Amygdala (tissue), 56 donors: ENCODE measurements at regions not wholly inside any gene's neighbourhood (a gene's known extent, or its start where the extent isn't known, plus 50 kb on each side); places are given as distances from the start of the nearest gene placed in this dataset.

Experiments used
- DNase-seq, 56 donors: peaks; one replicate each; lab custom pipeline; 2025; lab: John Stamatoyannopoulos, UW

DNA sequence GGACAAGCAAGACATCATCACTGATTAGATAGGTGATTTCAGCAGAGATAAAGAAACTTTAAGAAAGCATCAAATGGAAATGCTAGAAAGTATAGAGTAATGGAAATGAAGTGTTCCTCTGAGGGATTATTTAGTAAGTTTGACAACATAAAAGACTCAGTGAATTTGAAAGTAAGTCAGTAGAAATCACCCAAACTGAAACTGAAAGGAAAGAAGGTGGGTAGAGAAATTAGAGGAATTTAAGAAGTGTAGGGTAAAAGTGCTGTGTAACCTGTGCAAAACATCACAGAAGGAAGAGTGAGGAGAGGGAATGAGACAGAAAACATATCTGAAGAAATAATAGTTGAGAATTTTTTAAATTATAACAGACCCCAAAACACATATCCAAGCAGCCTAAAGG is 343.1 kb downstream of the CBLN2 start:
- DNase-seq, result no peak

DNA sequence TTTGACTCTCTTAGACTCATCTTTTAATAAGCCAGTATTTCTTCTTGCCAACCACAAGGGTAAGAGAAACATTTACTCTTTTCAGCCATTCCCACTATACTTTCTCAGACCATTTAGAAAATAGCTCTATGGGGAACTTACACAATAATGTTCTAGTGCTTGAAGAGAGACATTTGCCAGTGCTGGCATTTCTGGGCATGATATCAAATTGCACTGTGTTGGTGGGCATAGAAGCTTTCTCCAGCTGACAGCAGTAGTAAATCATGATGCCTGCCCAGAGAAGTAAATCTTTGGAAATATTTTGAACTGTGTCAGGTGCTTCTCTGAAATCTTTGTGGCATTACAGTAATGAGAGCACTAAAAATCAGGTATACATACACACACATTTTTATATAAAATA is 346.6 kb downstream of the CBLN2 start:
- DNase-seq, result no peak

DNA sequence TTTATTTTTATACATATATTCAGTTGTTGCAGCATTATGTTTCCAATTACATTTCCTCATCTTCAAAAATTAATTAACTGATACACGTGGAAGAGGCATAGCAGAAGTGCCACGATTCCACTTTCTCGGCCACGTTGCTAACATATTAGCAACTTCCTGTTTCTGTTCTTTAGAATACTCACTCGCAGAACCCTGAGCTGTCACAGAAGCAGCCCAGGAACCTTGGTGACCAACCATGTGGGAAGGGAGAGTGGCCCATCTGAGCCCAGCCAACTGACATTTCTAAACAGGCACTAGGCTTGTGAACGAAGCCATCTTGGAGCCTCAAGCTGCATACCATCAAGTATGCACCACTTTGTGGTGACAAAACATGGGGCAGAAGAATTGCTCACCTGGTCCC is 350.1 kb downstream of the CBLN2 start:
- DNase-seq, result no peak

DNA sequence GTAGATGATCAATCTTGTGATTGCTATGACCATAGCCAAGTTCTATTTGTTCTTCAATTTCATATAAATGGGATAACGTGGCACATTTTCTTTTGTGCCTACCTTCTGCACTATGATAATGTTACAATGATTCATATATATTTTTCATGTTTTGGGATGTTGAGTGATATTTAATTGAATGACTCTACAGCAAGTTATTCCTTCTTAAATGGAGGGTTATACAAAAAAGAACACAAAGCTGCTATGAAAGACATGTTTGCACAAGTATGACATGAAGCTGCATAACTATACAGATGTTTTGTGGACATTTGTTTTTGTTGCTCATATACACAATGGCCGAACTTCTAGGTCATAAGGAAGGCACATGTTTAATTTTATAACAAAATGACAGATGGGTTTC is 356.2 kb downstream of the CBLN2 start:
- DNase-seq, result no peak

DNA sequence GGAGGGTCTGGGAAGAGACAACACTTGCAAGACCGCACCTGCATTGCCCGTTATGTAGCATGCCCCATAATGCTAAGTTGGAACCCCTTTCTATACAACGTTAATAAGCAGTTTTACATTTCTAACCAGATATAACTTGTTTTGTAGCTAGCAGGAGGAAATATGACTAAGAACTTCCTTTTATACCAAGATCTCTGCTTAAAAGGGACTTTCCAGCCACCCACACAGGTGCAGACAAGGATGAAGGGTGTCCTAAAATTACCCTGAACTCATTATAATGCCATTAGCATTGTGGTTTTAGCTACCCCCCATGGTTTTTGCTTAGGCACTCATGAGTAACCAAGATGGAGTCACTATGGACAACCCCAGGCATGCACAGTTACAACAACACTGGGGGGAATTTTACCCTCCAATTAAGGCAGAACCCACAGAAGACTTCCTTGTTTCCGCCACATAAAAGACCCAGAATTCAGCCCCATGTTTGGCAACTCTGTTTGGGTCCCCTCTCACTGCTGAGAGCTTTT is 362.8 kb downstream of the CBLN2 start:
- no peak for DNase-seq

DNA sequence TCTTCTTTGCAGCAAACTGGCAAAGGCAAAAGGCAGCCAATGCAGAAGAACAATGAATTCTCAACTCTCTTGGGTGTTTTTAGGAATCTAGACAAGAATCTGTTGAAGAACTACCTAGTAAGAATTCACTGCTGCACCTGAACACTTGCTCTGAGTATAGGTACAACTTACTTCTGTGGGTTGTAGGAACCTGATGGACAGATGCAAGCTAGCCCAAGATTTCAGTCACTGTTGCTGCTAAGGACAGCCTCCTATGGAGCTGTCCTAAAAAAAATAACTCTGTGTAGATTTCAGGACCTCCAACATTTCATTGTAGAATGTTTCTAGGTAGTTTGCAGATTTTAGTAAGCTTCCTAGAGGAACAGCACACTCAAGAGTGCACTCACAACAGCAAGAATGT is 363.5 kb downstream of the CBLN2 start:
- no peak for DNase-seq

DNA sequence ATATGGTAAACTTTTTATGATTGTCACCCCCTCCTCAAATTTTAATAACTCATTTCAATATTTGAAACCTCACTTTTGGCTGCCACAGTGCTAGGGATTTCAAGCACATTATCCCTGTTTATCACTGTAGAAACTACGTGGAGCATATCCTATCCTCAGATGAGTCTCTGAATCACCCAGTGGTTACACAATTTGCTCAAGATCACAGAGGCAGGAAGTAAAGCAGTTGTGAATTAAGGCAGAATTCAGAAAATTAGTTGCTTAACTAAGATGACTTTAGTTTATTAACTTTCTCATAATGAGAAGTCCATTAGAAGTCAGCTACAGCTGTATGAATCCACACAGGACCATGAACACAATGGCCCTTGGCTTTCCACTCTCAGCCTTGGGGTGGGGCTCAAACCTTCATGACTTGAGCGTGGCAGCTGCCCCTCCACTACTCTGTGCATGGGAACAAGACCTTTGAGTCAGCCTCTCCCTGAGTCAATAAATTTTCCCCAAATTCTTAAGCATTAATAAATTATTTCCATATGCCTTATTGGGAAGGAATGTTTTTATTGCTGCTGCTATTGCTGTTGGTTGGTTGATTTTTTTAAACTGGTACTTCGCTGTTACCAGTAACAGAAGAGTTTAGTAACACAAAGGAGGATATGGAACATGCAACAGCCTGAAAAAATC is 369.0 kb downstream of the CBLN2 start:
- no peak for DNase-seq

DNA sequence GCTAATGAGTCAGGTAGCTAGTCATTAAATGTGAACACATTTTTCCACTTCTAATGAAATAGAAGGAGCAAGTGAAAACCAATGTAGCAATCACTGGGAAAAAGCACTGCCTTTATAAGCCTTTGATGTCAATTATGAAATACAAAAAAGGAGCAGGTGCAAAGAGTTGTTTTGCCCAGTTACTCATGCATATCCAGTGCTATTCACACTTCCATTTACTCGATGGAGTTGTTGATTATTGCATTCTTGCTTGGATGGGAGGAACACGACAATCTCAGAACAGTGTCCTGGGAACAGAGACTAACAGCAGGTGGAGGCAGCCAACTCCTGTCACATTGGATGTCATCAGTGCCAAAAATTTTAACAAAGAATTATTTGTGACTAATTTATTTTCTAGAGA is 372.5 kb downstream of the CBLN2 start:
- no peak for DNase-seq

DNA sequence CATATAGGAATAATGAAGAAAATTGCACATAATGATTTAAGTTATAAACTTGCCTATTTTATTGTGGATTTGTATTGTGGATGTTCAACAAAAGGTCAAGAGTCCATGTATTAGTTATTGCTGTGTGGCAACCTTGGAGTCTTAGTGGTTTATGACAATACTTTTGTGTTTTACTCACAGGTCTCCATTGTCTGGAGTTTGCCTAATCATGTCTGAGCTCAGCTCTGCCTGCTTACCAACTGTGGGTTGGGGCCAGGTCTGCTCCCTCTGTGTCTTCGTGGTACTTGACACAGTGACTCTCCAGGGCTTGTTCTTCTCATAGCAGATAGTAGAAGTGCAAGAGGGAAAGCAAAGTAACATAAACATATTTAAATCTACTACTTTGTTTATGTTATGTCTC is 382.5 kb downstream of the CBLN2 start:
- no peak for DNase-seq

DNA sequence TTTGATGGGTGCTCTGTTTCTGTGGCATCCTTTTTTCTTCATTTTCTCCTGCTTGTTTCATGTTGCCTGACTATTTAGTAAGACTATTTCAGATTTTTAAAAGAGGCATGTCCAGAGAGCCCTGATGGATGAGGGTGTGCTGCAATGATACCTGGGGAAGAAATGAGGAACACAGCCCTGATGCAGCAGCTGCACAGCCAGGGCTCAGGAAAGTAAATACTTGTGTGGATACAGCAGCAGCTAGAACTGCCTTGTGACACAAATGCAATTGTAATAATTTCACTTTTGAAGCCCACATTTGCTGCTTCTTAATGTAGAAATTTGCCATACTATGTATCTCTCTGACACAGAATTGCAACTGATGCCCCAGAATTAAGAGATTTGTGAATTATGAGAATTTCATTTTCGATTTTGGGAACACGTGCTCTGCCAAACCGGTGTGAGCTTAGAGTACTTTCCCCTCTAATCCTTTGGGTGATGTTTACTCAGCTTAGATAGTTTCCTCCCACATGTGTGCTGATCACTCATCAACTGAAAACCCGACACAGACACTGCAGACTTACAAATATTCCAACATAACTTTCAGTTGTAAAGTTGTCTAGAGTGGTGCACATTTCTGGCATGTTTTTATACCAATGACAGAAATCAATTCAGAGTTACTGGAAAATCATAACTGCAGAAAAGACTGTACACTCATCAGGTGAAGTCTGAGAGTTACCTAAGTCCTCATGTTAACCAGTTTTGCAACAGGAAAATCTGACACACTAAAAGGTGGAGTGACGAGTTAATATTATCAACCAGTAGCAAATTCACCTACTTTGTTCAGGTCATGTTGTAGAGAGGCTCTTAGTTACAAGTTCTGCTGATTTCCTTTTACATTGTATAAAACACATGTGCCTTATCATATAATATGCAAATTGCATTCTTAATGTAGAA is 383.4 kb downstream of the CBLN2 start:
- no peak for DNase-seq

DNA sequence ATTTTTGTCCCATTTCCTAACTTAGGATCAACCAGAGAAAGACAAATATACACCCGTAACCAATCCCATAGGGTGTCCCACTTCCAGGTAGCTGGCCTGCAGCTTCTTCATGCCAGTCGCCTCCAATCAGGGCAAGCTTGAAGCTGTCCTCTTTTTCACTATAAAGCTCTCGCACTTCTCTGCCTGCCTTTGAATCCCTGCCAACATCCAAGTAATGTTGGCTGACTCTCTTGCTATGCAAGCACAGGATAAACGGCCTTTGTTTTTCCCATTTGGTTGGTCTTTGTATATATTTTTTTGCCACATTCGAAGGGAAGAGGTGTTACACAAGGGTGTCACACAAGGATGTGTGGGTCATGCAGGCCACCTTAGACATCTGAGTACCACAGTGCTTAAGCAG is 388.8 kb downstream of the CBLN2 start:
- DNase-seq, result peak in 16 of 56 donors; percentile 0 to 46 (median 12)

DNA sequence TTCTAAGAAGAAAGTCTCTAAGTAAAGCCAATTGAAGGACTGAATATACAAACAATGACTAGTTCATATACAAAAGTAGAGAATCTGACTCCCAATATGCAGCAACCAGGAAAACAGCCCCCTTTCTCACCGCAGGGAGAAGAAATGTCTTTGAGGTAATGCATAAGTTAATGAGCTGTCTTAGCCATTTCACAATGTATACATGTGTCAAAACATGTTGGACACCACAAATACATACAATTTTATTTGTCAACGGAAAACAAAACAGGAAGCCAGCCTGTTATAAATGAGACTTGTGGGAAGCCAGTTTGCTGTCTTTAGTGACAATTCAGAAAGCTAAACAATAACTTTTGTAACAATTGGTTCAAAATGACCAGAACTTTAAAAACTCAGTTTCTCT is 389.2 kb downstream of the CBLN2 start:
- DNase-seq, result no peak

DNA sequence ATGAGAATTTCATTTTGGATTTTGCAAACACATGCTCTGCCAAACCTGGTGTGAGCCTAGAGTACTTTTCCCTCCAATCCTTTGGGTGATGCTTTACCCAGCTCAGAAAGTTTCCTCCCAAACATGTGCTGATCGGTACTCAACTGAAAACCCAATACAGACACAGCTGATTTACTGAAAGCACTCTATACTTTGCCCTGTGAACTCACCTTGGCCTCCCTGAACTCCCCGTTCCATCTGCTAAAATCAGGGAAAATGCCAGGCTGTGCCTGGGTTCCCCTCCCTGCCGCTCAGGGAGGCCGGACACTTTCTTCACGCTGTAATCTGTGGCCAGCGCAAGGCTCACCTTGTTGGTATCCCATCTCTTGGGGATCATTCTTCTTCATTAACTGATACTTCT is 391.2 kb downstream of the CBLN2 start:
- no peak for DNase-seq

DNA sequence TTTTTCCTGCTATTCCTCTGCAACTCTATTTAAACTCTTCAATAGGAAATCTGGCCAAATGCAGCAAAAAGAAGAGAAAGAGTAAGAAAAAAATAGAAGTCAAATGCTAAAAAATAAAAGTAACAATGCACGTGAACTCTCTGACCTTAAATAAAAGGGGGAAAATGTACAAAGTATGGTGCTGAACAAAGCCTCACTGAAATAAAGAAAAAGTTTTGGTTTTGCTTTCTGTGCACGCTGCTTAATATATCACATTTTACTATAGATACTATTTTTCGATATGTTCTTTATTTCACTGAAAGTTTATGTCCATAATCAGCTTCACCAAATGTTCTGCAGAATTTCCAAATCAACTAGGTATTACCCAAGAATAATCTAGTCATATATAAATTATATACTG is 396.3 kb downstream of the CBLN2 start:
- no peak for DNase-seq

DNA sequence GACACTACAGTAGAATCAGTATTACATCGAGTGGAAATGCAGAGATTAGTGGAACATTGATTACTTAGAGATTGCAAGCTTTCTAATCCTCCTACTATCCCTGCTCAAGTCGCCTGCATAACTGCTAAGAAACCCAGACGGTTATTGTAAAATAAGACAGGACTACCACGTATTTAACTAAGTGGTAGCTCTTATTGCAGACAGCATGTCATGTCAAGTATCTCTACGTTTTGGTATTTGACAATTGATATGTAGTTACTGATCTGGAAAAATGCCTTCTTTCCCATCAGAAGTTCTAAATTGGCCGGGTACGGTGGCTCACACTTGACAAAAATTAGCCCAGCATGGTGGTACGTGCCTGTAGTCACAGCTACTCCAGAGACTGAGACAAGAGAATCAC is 404.1 kb downstream of the CBLN2 start:
- DNase-seq, result no peak

DNA sequence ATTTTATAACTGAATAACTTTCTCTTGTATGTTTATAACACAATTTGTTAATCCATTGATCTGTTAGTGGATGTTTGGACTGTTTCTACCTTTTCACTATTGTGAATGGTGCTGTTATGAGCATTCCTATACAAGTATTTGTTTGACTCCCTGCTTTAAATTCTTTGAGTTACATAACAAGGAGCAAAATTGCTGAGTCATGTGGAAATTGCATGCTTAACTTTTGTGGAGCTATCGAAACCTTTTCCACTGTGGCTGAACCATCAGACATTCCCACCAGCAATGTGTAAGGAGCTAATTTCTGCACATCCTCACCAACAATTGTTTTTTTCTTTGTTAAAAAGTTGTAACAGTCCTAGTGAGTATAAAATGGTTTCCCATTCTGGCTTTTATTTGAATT is 415.5 kb downstream of the CBLN2 start:
- DNase-seq, result no peak

DNA sequence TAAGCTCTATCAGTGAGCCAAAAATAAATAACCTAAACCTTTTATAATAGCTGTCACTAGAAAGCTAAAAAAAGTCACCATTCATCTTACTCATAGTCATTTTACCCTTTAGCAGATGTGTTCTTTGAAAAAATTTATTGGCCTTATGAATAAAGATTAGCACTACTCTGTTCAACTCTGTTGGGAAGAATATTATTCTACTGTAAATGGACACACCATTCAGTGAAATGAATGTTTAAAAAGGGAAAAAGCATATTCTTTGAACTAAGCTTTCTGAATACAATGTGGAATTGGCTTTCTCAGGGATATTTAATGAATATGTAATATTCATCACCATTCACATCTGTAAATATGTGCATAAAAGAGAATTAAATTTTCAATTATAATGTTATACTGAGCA is 422.0 kb downstream of the CBLN2 start:
- DNase-seq, result no peak

DNA sequence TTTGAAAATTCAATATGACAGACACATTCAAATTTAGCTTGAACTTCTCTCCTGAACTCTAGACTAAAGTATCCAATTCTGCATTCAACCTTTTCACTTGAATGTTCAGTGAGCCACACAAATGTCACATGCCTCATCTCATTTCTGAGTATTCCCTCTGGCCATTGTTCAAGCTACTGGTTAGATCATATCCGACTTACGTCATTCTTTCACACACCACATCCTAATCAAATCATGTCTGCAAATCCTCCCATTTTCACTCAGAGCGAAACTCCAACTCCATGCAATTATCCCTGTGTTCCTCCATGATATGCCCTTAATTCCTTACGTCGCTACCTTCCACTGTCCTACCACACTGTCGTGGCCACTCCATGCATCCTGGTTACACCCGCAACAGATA is 425.1 kb downstream of the CBLN2 start:
- no peak for DNase-seq

DNA sequence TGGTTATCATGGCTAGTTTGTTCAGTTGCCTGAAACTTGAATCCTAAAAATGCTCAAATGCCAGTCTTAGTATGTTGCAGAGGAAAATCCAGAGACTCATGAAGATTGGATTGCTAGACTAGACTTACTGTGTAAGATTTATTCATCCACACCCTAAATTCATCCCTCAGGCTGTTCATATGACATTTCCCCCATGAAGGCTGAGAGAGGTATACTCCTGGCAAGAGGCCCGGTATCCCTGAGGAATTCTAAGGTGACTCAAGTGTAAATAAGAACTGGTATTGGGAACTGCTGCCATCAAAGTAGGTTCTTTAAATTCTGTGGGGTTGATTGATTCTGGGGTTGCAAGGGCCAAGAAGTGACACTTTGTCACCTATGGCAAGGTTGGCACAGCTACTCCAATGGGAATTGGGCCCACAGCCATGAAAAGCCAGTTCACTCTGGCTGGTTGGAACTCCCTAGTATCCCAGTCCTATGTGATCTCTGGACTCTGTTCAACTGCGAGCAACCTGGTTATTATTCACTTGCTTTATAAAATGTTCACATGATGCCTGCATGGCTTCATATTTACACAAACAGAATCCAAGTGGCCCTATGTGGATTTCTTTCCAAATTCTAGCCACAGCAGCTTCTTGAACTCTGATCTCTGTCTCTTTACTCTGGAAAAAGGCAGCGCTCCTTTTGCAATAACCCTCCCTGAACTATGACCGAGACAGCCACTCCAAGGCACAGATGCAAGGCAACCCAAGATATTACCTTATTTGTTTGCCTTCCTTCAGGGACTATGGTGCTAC is 429.1 kb downstream of the CBLN2 start:
- DNase-seq, result no peak

DNA sequence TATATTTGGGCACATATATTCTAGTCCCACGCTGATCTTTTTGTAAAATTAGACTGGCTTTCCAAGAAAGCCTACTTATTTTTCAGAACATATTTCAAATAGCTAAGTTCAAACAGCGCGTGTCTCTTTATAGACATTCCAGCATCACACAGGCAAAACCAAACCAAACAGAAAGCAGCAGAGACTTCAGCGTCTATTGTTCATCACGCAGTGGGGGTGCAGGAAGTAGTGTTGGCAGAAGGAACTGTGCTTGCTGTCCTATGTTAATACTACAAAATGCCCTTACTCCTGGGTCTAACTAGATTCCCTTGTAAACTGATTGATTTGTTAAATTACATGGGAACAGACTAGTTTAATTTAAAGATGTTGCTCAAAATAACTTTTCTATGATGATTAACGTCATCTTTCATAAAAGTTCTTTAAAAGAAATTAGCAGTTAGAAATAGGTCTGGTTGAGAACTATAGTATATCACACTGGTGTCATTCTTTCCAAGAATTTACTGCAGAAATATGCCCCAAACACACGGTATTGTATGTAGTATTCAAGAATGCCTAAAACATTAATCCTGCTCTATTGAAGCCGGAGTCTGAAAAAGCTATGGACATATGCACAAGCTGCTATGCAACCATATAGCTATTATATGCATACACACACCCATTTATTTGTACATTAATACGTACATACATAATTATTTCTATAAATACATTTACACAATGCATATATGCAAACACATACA is 436.3 kb downstream of the CBLN2 start:
- peak in 6 of 56 donors; percentile 2 to 30 (median 14) for DNase-seq
